ENCODE measurements at regions not wholly inside any gene's neighbourhood (a gene's known extent, or its start where the extent isn't known, plus 50 kb on each side); places are given as distances from the start of the nearest gene placed in this dataset.

DNA sequence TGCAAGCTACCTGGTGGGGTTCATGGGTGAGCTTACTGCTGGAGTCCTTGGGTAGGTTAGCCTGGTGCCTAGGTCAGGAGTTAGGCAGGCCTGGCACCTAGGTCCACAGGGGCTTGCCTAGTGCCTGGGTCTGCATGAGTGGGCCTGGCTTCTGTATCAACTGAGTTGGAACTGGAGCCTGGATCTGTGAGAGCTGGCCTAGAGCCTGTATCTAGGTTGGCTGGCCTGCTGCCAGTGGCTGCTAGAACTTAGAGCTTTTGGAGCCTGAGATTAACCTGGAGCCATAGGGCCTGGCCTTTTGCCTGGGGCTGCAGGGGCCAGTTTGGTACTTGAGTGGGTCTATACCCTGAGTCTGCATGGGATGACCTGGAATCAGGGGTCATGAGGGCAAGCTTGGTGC is 679.4 kb downstream of the NUP35 start:
- H3K9ac ChIP-seq (ENCODE audit: control insufficient read depth, extremely low read depth, insufficient read depth, low read length), result no peak overlapping the region
- H3K27ac ChIP-seq (ENCODE audit: control insufficient read depth, insufficient read depth, low read length), result no peak overlapping the region
- H3K27me3 ChIP-seq (ENCODE audit: control insufficient read depth, extremely low read depth, insufficient read depth, low read length), result no peaks in the 10 kb centered on the region
- dilution Hi-C loops (cut with MboI; ENCODE audit: extremely low pct_ligation_motif_present, low sequenced_read_pairs), result no loop called here
- H3K9me1 ChIP-seq (ENCODE audit: control insufficient read depth, extremely low read depth, insufficient read depth, low read length), result no peaks in the 10 kb centered on the region
- H3K4me2 ChIP-seq (ENCODE audit: control insufficient read depth, extremely low read depth, insufficient read depth, low read depth, low read length), result no peak overlapping the region
- H2AFZ ChIP-seq (ENCODE audit: control insufficient read depth, low read length), result no peak overlapping the region
- no peaks in the 10 kb centered on the region for H3K79me2 ChIP-seq (ENCODE audit: control insufficient read depth, insufficient read depth, low read length)
- H3K4me3 ChIP-seq (ENCODE audit: control insufficient read depth in 2 of 3, extremely low read depth in 1 of 3, insufficient read depth in 2 of 3, low read depth in 1 of 3, low read length in 3 of 3), result no peak overlapping the region
- DNase-seq (ENCODE audit: low read depth, low spot score) (no peak), FAIRE-seq (no peak)
- H3K36me3 ChIP-seq (ENCODE audit: control insufficient read depth in 2 of 2, extremely low read depth in 1 of 2, insufficient read depth in 2 of 2, low read length in 2 of 2), result no peaks in the 10 kb centered on the region
- H3K4me1 ChIP-seq (ENCODE audit: control insufficient read depth, extremely low read depth, insufficient read depth, low read length), result no peaks in the 10 kb centered on the region
- H4K20me1 ChIP-seq (ENCODE audit: control insufficient read depth, extremely low read depth, insufficient read depth, low read length), result no peaks in the 10 kb centered on the region
- no peaks in the 10 kb centered on the region for H3K9me3 ChIP-seq (ENCODE audit: control insufficient read depth, low read depth, low read length)
- TF ChIP-seq, protein P1, sequence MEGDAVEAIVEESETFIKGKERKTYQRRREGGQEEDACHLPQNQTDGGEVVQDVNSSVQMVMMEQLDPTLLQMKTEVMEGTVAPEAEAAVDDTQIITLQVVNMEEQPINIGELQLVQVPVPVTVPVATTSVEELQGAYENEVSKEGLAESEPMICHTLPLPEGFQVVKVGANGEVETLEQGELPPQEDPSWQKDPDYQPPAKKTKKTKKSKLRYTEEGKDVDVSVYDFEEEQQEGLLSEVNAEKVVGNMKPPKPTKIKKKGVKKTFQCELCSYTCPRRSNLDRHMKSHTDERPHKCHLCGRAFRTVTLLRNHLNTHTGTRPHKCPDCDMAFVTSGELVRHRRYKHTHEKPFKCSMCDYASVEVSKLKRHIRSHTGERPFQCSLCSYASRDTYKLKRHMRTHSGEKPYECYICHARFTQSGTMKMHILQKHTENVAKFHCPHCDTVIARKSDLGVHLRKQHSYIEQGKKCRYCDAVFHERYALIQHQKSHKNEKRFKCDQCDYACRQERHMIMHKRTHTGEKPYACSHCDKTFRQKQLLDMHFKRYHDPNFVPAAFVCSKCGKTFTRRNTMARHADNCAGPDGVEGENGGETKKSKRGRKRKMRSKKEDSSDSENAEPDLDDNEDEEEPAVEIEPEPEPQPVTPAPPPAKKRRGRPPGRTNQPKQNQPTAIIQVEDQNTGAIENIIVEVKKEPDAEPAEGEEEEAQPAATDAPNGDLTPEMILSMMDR (optimal IDR thresholded peaks at IDR 0.05 in 1 of 3, IDR thresholded peaks at IDR 0.05 in 1 of 3, conservative IDR thresholded peaks at IDR 0.05 in 1 of 3; ENCODE audit: extremely low read depth in 1 of 3, insufficient read depth in 2 of 3, low read length in 3 of 3), result no peak
- TF ChIP-seq EZH2 (IDR thresholded peaks at IDR 0.05; ENCODE audit: low read length), result no peak

DNA sequence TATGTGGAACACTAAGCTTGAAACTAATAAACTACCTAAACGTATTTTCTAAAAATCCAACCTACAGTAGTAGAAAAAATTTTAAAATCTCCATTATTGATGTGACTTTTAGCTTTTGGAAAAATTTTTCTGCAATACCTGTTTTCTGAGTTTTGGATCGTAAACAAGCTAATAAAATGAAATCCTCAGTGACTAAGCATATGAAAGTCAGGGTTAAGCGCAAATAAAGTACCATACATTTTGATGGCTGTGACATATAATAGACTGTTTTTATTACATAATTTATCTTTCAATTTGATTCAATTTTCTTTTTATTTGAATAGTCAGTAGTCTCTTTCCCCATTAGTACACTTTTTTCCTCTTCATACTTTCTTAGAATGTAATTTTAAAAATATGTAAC is 683.6 kb downstream of the NUP35 start:
- Histone ChIP-seq H3K4me2 (ENCODE audit: control insufficient read depth, extremely low read depth, insufficient read depth, low read depth, low read length) (no peak overlapping the region), H3K36me3 (ENCODE audit: control insufficient read depth in 2 of 2, extremely low read depth in 1 of 2, insufficient read depth in 2 of 2, low read length in 2 of 2) (no peaks in the 10 kb centered on the region), H3K9me3 (ENCODE audit: control insufficient read depth, low read depth, low read length) (no peaks in the 10 kb centered on the region), H4K20me1 (ENCODE audit: control insufficient read depth, extremely low read depth, insufficient read depth, low read length) (no peaks in the 10 kb centered on the region), H3K27me3 (ENCODE audit: control insufficient read depth, extremely low read depth, insufficient read depth, low read length) (no peaks in the 10 kb centered on the region), H3K79me2 (ENCODE audit: control insufficient read depth, insufficient read depth, low read length) (no peaks in the 10 kb centered on the region), H3K27ac (ENCODE audit: control insufficient read depth, insufficient read depth, low read length) (no peak overlapping the region), H3K4me1 (ENCODE audit: control insufficient read depth, extremely low read depth, insufficient read depth, low read length) (no peaks in the 10 kb centered on the region), H2AFZ (ENCODE audit: control insufficient read depth, low read length) (no peak overlapping the region), H3K9me1 (ENCODE audit: control insufficient read depth, extremely low read depth, insufficient read depth, low read length) (no peaks in the 10 kb centered on the region), H3K4me3 (ENCODE audit: control insufficient read depth in 2 of 3, extremely low read depth in 1 of 3, insufficient read depth in 2 of 3, low read depth in 1 of 3, low read length in 3 of 3) (no peak overlapping the region), H3K9ac (ENCODE audit: control insufficient read depth, extremely low read depth, insufficient read depth, low read length) (no peak overlapping the region)
- FAIRE-seq (no peak), DNase-seq (ENCODE audit: low read depth, low spot score) (no peak)
- TF ChIP-seq EZH2 (IDR thresholded peaks at IDR 0.05; ENCODE audit: low read length), result no peak
- TF ChIP-seq, protein P1 (optimal IDR thresholded peaks at IDR 0.05 in 1 of 3, IDR thresholded peaks at IDR 0.05 in 1 of 3, conservative IDR thresholded peaks at IDR 0.05 in 1 of 3; ENCODE audit: extremely low read depth in 1 of 3, insufficient read depth in 2 of 3, low read length in 3 of 3), result no peak
- dilution Hi-C loops (cut with MboI; ENCODE audit: extremely low pct_ligation_motif_present, low sequenced_read_pairs), result no loop called here

Measured in keratinocyte (primary cell).